Tibial nerve (tissue), 4 donors: ENCODE measurements at regions not wholly inside any gene's neighbourhood (a gene's known extent, or its start where the extent isn't known, plus 50 kb on each side); places are given as distances from the start of the nearest gene placed in this dataset.
"Not testable (repeated sequence)": the region's sequence is repeated elsewhere in the genome, so short reads cannot be mapped to it uniquely, and the experiment has no call there.

Experiments used
- DNase-seq, 2 donors: peaks; one replicate each; pipeline ENCODE4 v3.0.0-alpha.2; 2019; ENCODE audit warnings: low spot score in 2 of 2
- H3K27ac ChIP-seq, 4 donors: fragments of 200-600 bp; sonication (generic) in 3 of 4; one replicate each; pipeline ENCODE4 v1.5.1; 2017 to 2019; ENCODE audit warnings: mild to moderate bottlenecking in 1 of 4
- H3K27me3 ChIP-seq, 2 donors: fragments of 200-600 bp; sonication (generic) in 1 of 2; one replicate each; pipeline versions ENCODE4 v1.5.1 to v1.6.0; 2017 to 2019
- H3K36me3 ChIP-seq, 3 donors: fragments of 200-600 bp; sonication (generic); one replicate each; pipeline ENCODE4 v1.5.1; 2018 to 2019
- H3K4me1 ChIP-seq, 4 donors: fragments of 200-600 bp; sonication (generic) in 3 of 4; one replicate each; pipeline ENCODE4 v1.5.1; 2017 to 2019
- H3K4me3 ChIP-seq, 4 donors: fragments of 200-600 bp; sonication (generic) in 3 of 4; one replicate each; pipeline ENCODE4 v1.5.1; 2017 to 2019; ENCODE audit warnings: mild to moderate bottlenecking in 1 of 4, moderate library complexity in 1 of 4
- H3K9me3 ChIP-seq, 4 donors: fragments of 200-600 bp; sonication (generic) in 3 of 4; one replicate each; pipeline ENCODE4 v1.5.1; 2017 to 2019
- CTCF ChIP-seq, 5 experiments: fragments of 200-600 bp in 3 of 5; fragments of 450-650 bp in 2 of 5; sonication (generic) in 3 of 5; IDR thresholded peaks; one replicate each; pipeline ENCODE4 v1.5.1; 2016 to 2019; ENCODE audit warnings: antibody characterized with exemption in 5 of 5, mild to moderate bottlenecking in 3 of 5, moderate library complexity in 2 of 5
- EP300 ChIP-seq, 2 donors: sonication (generic); formaldehyde crosslinking; IDR thresholded peaks; one replicate each; pipeline ENCODE4 v1.6.1; 2017; ENCODE audit warnings: antibody characterized with exemption in 2 of 2, mild to moderate bottlenecking in 1 of 2
- POLR2A ChIP-seq, 2 donors: fragments of 450-650 bp; IDR thresholded peaks; one replicate each; pipeline ENCODE4 v1.6.1; 2017; ENCODE audit warnings: antibody characterized with exemption in 2 of 2, mild to moderate bottlenecking in 2 of 2, moderate library complexity in 2 of 2
- WGBS, 2 donors: methylation state at CpG; one replicate each; pipeline ENCODE4 v1.1.5; 2018; 5-methylcytosine and 5-hydroxymethylcytosine counted together

GRCh38 chr6:9697263-9697931 is 717.5 kb downstream of the TFAP2A start:
- Histone ChIP-seq H3K4me1 (no peaks in the 10 kb centered on the region), H3K36me3 (no peaks in the 10 kb centered on the region), H3K27ac (no peak overlapping the region), H3K9me3 (peaks cover 0 to 13% (median 0%) of the 10 kb centered on the region in 4 donors), H3K4me3 (no peak overlapping the region), H3K27me3 (no peaks in the 10 kb centered on the region)
- 87 to 93% methylated on average over 7 of the region's 7 CpGs for WGBS, 2 donors
- no peak for DNase-seq
- TF ChIP-seq CTCF (IDR thresholded peaks at IDR 0.05): no peak
- TF ChIP-seq POLR2A (IDR thresholded peaks at IDR 0.05): no peak
- TF ChIP-seq EP300 (IDR thresholded peaks at IDR 0.05): no peak

- no peak for DNase-seq
- Histone ChIP-seq H3K36me3 (no peaks in the 10 kb centered on the region), H3K4me3 (no peak overlapping the region), H3K27me3 (no peaks in the 10 kb centered on the region), H3K9me3 (peaks cover 0 to 7% (median 0%) of the 10 kb centered on the region in 4 donors), H3K27ac (no peak overlapping the region), H3K4me1 (no peaks in the 10 kb centered on the region)
- no peak for TF ChIP-seq CTCF (IDR thresholded peaks at IDR 0.05)
- no peak for TF ChIP-seq EP300 (IDR thresholded peaks at IDR 0.05)
- TF ChIP-seq POLR2A (IDR thresholded peaks at IDR 0.05): no peak
These were observed 724.5 kb downstream of the TFAP2A start for GRCh38 chr6:9690388-9690787.

GRCh38 chr6:9680727-9681126 is 734.1 kb downstream of the TFAP2A start:
- H3K4me1 ChIP-seq, H3K4me3 ChIP-seq, H3K36me3 ChIP-seq, H3K27me3 ChIP-seq, DNase-seq, H3K27ac ChIP-seq: not testable (repeated sequence)
- peaks cover 0 to 15% (median 0%) of the 10 kb centered on the region in 4 donors for H3K9me3 ChIP-seq
- 88 to 90% methylated on average over 6 of the region's 6 CpGs for WGBS, 2 donors

GRCh38 chr6:9675122-9675521 is 739.8 kb downstream of the TFAP2A start:
- 67 to 90% methylated on average over 1 of the region's 1 CpG for WGBS, 2 donors
- H3K9me3 ChIP-seq: peaks cover 0 to 6% (median 0%) of the 10 kb centered on the region in 4 donors
- H3K4me3 ChIP-seq: no peak overlapping the region
- no peak for TF ChIP-seq EP300 (IDR thresholded peaks at IDR 0.05)
- no peak for TF ChIP-seq POLR2A (IDR thresholded peaks at IDR 0.05)
- no peak for TF ChIP-seq CTCF (IDR thresholded peaks at IDR 0.05)
- H3K27ac ChIP-seq: no peak overlapping the region
- no peaks in the 10 kb centered on the region for H3K36me3 ChIP-seq
- H3K4me1 ChIP-seq: no peaks in the 10 kb centered on the region
- no peak for DNase-seq
- H3K27me3 ChIP-seq: no peaks in the 10 kb centered on the region

GRCh38 chr6:9659848-9660247 is 755.0 kb downstream of the TFAP2A start:
- no peaks in the 10 kb centered on the region for H3K27me3 ChIP-seq
- TF ChIP-seq CTCF (IDR thresholded peaks at IDR 0.05) (no peak), EP300 (IDR thresholded peaks at IDR 0.05) (no peak), POLR2A (IDR thresholded peaks at IDR 0.05) (no peak)
- no peak overlapping the region for H3K4me3 ChIP-seq
- no peaks in the 10 kb centered on the region for H3K36me3 ChIP-seq
- 75 to 76% methylated on average over 4 of the region's 4 CpGs for WGBS, 2 donors
- H3K9me3 ChIP-seq: no peaks in the 10 kb centered on the region
- no peaks in the 10 kb centered on the region for H3K4me1 ChIP-seq
- H3K27ac ChIP-seq: no peak overlapping the region
- DNase-seq: no peak

GRCh38 chr6:9657994-9658393 is 756.9 kb downstream of the TFAP2A start:
- TF ChIP-seq EP300 (IDR thresholded peaks at IDR 0.05) (no peak), CTCF (IDR thresholded peaks at IDR 0.05) (no peak), POLR2A (IDR thresholded peaks at IDR 0.05) (no peak)
- H3K27me3 ChIP-seq: no peaks in the 10 kb centered on the region
- H3K36me3 ChIP-seq: no peaks in the 10 kb centered on the region
- no peak overlapping the region for H3K27ac ChIP-seq
- no peak overlapping the region for H3K4me3 ChIP-seq
- H3K4me1 ChIP-seq: no peaks in the 10 kb centered on the region
- no peaks in the 10 kb centered on the region for H3K9me3 ChIP-seq
- WGBS, 2 donors: 90 to 97% methylated on average over 1 of the region's 1 CpG
- DNase-seq: no peak
